GM21447 (cell line): ENCODE measurements at regions not wholly inside any gene's neighbourhood (a gene's known extent, or its start where the extent isn't known, plus 50 kb on each side); places are given as distances from the start of the nearest gene placed in this dataset.

Experiments used
- ATAC-seq: cut with Tn5 transposase; IDR thresholded peaks from one replicate; pipeline ENCODE4 v1.9.1; 2021; ENCODE audit not compliant: unreplicated experiment

- ATAC-seq: no peak
Observed at GRCh38 chr6:113619077-113619476, 238.1 kb upstream of the MARCKS start.

DNA sequence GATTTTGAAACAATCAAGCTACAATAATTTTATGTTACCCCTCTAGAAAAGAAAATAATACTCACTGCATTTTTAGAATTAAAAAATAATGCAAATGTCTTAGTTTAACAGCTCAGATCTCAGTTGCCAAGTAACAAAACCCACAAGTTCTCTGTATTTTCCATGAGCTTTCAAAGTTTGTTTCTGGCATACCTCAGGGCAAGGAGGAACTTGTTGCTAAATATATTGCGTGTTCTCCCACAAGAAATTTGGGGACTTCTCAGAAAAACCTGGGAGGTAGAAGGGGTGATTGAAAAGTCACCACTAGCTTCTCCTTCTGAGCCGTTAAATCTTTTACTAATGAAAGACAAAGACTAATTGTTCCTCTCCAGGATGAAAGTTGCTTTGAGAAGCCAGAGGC is 236.8 kb upstream of the MARCKS start:
- ATAC-seq: no peak

GRCh38 chr6:113622254-113622653 is 234.9 kb upstream of the MARCKS start:
- ATAC-seq: no peak

DNA sequence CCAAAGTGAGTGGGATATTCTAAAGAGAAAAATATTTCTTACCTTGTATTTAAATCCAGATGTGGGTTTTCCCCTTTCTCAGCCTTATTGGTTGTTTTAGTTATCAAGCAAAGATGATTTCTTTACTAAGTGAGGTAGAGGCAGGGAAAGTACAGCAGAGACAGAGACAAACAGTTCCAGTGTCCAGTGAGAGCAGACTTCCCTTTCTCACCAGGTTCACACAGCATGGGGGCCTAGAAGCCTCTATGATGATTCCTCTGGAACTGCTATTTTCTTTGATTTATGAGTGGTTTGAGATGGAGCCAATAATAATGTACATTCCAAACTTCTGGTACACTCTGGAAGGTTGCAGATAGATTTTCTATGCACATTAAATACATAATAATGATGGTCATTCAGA is 234.0 kb upstream of the MARCKS start:
- ATAC-seq: no peak

DNA sequence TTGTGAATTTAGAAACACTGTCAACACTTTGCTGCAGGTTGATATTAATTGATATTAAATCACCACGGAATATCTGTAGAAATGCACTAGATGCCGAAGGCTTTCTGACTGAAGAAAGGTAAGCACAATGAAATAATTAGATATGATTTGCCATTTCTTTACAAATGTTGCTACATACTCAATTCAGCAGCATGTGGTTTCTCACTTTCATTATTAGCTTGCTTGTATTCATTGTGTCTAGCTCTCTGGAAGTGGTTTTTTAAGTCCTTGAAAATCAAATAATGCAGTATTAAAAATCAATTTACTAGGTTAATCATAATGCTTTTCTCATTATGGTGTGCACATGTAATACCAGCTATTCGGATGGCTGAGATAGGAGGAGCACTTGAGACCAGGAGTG is 231.3 kb upstream of the MARCKS start:
- ATAC-seq: peak; percentile 32

- ATAC-seq: peak; percentile 34
Observed at GRCh38 chr6:113626475-113626874, 230.7 kb upstream of the MARCKS start.

GRCh38 chr6:113627480-113627879 is 229.7 kb upstream of the MARCKS start:
- peak; percentile 17 for ATAC-seq

- ATAC-seq: no peak
Observed at GRCh38 chr6:113629256-113629655, 227.9 kb upstream of the MARCKS start.

GRCh38 chr6:113629975-113630737 is 227.0 kb upstream of the MARCKS start:
- ATAC-seq: no peak

- ATAC-seq: peak; percentile 51
Observed at GRCh38 chr6:113630738-113631535, 226.2 kb upstream of the MARCKS start.

DNA sequence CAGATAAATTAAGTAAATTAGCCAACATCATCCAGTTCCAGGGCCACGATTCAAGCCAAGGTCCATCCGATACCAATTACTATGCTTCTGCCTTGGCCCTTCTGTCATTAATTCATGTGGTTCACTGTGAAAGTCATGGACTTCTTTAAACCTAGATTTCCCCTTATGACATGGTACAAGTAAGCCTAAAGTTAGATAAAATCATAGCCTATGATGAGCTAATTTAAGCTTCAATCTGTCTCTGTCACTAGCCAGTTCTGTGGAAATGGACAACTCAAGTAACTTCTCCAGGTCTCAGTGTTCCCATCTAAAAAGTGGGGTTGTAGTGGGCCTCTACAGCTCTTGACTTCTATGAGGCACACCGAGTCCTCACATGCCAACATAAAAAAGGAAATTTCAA is 225.5 kb upstream of the MARCKS start:
- ATAC-seq: no peak

- peak; percentile 34 for ATAC-seq
Observed at GRCh38 chr6:113632220-113632864, 224.8 kb upstream of the MARCKS start.

- no peak for ATAC-seq
Observed at GRCh38 chr6:113633638-113634037, 223.5 kb upstream of the MARCKS start.

- ATAC-seq: peak; percentile 25
Observed at GRCh38 chr6:113634352-113635163, 222.6 kb upstream of the MARCKS start.

GRCh38 chr6:113635222-113635986 is 221.7 kb upstream of the MARCKS start:
- ATAC-seq: no peak

GRCh38 chr6:113636357-113636824 is 220.8 kb upstream of the MARCKS start:
- ATAC-seq: no peak

DNA sequence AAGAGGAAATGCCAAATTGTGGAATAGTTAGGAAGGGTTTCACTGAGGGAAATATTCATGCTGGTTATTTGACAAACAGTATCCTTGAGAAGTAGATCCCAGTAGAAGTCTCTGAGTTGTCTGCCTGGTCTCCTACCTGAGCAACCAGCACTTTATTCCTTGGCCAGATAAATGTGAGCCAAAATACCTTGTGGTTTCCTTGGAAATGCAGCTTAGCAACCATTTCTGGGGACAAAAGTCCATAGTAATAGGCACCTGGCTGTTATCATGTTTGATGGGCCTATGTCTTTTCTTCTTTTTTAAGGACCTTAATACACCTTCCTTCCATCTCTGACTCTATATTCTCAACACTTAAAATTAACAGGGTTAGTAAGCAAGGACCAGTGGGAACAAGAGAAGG is 217.1 kb upstream of the MARCKS start:
- no peak for ATAC-seq

GRCh38 chr6:113642001-113642713 is 215.0 kb upstream of the MARCKS start:
- ATAC-seq: no peak

DNA sequence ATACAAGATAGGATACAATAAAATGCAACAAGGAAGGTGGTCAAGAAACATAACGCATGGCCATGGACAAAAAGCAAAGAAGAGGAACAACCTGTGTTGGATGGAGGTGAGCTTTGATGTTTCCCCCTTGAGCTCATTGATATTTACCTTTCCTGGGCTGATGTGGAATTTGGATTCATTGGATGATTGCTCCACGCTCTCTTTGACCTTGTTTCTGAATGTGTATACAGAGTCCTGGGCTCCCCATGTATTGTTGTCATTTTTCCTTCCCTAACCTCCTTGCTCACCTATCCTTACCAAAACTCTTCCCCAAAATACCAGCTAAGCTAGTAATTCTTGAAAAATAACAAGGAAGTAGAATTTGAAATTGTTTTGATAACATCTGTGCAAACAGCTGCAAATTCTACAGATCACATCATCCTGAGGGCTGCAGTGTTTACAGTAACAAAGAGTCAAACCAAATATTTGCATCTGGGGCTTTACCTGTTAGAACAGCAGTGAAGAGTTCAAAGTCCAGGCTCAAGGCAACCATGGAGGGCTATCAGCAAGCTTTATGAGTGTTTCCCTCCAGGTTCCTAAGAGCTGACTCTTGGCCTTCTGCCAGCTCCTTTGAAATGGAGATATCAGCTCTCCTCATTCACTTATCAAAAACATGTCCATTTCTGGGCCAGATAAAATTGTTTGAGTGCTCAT is 214.3 kb upstream of the MARCKS start:
- peak; percentile 88 for ATAC-seq
